Activated naive CD8-positive, alpha-beta T cell (primary cell): ENCODE measurements at regions not wholly inside any gene's neighbourhood (a gene's known extent, or its start where the extent isn't known, plus 50 kb on each side); places are given as distances from the start of the nearest gene placed in this dataset.

ENCODE experiments used
- H3K27ac Mint-ChIP-seq: one replicate; pipeline ENCODE4 v1.8.0; 2021; ENCODE audit warnings: mixed read lengths
- H3K27me3 Mint-ChIP-seq: one replicate; pipeline ENCODE4 v1.8.0; 2021; ENCODE audit warnings: mixed read lengths
- H3K36me3 Mint-ChIP-seq: one replicate; pipeline ENCODE4 v1.8.0; 2021; ENCODE audit warnings: mixed read lengths
- H3K4me1 Mint-ChIP-seq: one replicate; pipeline ENCODE4 v1.8.0; 2021; ENCODE audit warnings: low read depth, mixed read lengths
- H3K4me3 Mint-ChIP-seq: one replicate; pipeline ENCODE4 v1.8.0; 2021; ENCODE audit warnings: mild to moderate bottlenecking, mixed read lengths
- H3K9me3 Mint-ChIP-seq: one replicate; pipeline ENCODE4 v1.8.0; 2021; ENCODE audit warnings: low read depth, mixed read lengths

DNA sequence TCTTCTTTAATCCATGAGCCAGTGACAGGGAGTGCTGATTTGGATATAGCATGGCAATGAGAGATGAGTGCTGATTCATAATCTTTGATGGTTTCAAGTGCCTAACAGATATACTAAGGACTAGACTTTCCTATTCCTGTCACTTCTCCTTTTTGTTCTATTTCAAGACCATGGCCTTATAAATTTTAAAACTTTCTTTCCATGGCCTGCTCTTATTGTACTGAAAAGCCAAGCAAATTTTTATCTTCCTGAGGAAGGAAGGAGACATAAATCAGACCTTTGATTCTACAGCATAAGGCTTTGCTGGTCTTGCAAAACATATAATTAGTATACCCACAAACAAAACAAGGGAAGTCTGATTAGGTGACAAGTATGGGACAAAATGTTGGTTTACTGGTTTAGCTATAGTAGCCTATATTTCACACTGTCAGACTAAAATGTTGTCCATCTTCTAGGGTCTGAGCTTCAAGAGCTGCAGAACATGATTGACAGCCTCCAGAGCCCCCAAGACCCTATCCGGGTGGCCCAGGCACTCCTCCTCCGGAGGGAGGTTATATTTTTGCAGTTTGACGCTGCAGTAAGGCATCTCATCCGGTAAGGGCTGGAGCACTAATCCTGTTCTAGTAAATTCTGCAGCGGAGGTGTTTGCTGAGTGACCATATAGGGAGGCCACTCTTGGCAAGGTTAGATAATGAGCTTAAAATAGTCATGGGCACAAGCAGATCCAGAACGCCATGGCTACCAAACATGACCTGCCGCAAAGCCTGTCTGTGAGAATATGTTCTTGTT is 82.3 kb downstream of the CD164 start:
- no peaks in the 10 kb centered on the region for H3K9me3 Mint-ChIP-seq
- no peak overlapping the region for H3K4me3 Mint-ChIP-seq
- H3K27me3 Mint-ChIP-seq: no peaks in the 10 kb centered on the region
- no peak overlapping the region for H3K27ac Mint-ChIP-seq
- no peaks in the 10 kb centered on the region for H3K36me3 Mint-ChIP-seq
- H3K4me1 Mint-ChIP-seq: peaks cover 8% of the 10 kb centered on the region

DNA sequence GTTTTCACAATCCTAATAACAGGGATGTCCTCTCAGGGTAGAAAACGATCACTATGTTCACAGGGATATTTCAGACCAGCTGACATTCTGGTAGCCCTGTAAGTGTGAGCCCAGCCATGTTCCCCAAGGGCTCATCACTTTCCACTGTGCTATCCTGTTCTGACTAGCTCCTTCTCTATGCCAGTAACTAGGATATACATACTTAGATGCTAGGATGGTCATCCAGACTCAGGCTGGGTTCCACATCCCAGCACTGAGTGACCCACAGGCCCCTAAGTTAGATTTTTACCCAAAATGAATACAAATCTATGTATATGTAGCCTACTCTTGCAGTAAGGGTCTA is 83.0 kb downstream of the CD164 start:
- Mint-ChIP-seq H3K4me3 (no peak overlapping the region), H3K36me3 (no peaks in the 10 kb centered on the region), H3K27ac (no peak overlapping the region), H3K9me3 (no peaks in the 10 kb centered on the region), H3K27me3 (no peaks in the 10 kb centered on the region), H3K4me1 (peaks cover 3% of the 10 kb centered on the region)

DNA sequence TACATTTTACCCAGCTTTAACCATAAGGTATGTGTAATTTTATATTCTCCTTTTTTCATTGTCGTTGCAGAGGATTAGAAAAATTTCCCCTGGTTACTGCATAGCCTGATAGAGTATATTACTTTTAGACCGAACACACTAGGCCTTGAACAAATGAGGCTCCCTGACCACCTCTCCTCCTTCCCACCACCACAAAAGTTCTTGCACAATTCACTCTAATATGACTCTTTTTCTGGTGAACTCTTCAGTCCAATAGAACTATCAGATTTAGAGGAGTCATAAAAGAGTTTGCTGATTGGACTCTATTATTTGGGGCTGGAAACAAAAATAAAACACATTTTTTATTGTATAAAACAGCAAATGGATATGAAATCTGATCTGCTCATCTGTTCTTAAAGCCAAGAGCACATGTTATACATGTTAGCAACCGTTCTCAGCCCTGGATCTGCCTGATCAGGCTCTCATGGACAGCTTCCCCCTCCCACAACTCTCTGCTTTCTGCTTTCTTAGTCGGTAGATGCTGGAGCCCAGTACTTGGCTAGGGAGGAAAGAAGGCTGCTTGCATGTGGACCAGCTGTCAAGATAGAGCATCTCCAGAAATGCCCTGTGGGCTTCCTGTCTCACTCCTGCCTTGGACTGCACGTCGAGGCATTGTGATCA is 83.5 kb downstream of the CD164 start:
- H3K36me3 Mint-ChIP-seq: no peaks in the 10 kb centered on the region
- no peaks in the 10 kb centered on the region for H3K27me3 Mint-ChIP-seq
- no peaks in the 10 kb centered on the region for H3K4me1 Mint-ChIP-seq
- no peak overlapping the region for H3K27ac Mint-ChIP-seq
- no peak overlapping the region for H3K4me3 Mint-ChIP-seq
- H3K9me3 Mint-ChIP-seq: no peaks in the 10 kb centered on the region

DNA sequence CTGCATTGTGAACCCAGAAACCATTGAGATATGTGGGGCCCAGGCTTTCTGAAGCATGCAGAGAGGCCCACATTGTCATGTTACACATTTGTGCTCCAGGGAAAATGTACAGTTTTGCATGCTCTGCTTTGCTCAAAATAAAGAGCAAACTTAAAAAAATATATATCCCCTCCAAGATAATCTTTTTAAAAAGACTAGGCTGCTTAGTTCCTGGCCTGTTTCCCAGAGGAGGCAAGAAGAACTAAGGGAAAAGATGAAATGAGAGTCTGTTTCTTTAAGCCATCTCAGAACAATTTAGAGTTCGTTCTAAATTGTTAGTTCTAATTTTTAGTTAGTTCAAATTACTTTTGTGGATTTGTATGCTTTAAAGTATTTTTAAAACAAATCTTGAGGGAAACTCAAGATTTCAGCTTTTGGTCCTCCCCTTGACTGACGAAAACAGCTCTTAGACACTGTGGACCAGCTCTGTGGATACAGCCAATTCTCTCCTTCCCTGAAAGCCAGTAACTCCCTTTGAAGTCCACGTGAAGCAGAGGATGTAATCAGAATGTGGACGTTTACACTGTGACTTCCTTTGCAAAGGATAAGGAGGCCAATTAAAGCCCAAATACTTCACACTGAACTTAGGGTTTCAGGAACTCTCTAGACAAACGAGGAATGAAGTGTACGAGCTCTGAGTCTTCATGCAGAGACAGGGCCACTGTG is 84.7 kb downstream of the CD164 start:
- Mint-ChIP-seq H3K27ac (no peak overlapping the region), H3K27me3 (no peaks in the 10 kb centered on the region), H3K4me3 (no peak overlapping the region), H3K4me1 (no peaks in the 10 kb centered on the region), H3K9me3 (no peaks in the 10 kb centered on the region), H3K36me3 (no peaks in the 10 kb centered on the region)

DNA sequence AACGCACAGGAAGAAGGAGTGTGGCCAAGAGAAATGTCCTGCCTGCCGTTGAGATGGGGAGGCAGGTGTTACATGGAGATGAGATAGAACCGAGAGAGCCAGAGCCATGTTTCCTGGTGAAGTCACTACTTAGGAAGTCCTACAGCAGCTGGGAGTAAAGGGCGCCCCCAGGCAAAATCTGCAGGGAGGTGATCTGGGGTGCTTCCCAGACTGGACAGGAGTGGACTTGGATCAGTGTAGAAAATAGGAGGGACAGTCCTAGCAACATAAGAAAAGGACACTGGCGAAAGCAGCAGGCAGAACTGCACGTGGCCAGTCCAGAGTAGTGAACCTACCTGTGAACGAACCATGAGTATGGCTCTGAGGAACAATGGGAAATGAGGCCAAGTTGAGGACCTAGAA is 85.3 kb downstream of the CD164 start:
- Mint-ChIP-seq H3K36me3 (no peaks in the 10 kb centered on the region), H3K9me3 (no peaks in the 10 kb centered on the region), H3K4me1 (no peaks in the 10 kb centered on the region), H3K4me3 (no peak overlapping the region), H3K27ac (no peak overlapping the region), H3K27me3 (no peaks in the 10 kb centered on the region)

DNA sequence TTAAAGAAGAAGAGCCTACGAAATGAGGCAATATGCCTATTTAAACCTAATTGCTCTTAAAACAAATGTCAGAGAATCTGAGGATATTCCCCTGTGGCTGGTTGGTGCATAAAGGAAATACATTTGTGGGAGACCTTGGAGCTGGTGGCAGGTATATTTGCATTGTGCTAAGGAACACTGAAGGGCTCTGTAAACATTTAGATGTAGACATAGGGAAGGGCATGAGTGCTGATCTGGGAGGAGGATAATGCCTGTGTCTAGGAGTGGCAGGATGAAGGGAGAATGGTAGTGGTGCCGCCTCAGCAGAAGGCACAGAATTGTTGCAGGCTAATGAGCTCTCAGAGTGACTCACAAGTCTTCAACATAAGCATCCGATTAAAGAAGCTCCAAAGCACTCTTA is 85.8 kb downstream of the CD164 start:
- peaks cover 3% of the 10 kb centered on the region for H3K27me3 Mint-ChIP-seq
- no peaks in the 10 kb centered on the region for H3K9me3 Mint-ChIP-seq
- no peaks in the 10 kb centered on the region for H3K4me1 Mint-ChIP-seq
- no peak overlapping the region for H3K27ac Mint-ChIP-seq
- H3K36me3 Mint-ChIP-seq: no peaks in the 10 kb centered on the region
- H3K4me3 Mint-ChIP-seq: no peak overlapping the region

DNA sequence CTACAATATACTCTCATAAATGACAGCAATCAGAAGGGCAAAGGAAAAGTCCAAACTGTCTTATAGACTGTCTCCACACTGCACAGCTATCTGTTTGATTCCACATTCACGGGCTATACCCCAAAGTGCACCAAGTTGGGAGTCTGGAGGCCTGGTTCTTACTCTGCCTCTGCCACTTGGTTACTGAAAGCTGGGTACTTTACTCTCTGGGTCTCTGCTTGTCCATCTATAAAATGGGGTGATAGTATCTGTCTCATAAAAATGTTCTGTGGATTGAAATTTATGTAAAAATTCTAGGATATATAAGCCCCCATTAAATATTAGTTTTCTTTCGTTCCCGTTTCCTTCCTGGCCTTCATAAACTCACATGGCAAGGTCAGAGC is 86.5 kb downstream of the CD164 start:
- Mint-ChIP-seq H3K36me3 (no peaks in the 10 kb centered on the region), H3K4me3 (no peak overlapping the region), H3K27ac (no peak overlapping the region), H3K4me1 (no peaks in the 10 kb centered on the region), H3K27me3 (peaks cover 5% of the 10 kb centered on the region), H3K9me3 (no peaks in the 10 kb centered on the region)

DNA sequence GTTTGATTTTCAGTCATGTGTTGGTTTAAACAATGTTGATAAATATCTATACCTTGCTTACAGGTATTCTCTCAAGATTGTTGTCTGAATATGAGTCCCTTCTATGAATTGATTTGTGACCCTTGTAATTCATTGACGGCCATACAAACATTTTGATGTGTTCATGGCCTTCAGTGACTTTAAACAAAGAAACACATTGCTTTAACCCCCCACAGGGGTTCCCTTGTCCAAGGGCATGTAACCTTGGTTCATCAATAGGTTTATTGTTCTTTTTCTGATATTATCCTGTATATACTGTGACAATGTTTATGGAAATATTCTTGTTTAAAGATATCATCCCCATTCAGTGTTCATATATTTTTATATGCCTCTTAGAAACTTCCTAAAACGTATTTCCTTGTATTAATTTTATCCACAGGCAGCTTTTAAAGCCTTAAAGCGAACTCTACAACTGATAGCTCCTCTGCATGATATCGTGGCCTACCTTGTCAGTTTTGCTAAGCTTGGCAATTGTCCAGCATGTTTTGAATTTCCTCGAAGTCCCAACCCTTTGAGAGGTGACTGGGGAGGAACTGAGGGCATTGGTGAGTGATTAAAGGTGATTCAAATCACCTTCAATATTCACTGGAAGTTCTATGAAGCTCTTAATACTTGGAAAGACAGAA is 87.0 kb downstream of the CD164 start:
- no peaks in the 10 kb centered on the region for H3K9me3 Mint-ChIP-seq
- peaks cover 5% of the 10 kb centered on the region for H3K27me3 Mint-ChIP-seq
- H3K4me3 Mint-ChIP-seq: no peak overlapping the region
- no peak overlapping the region for H3K27ac Mint-ChIP-seq
- H3K36me3 Mint-ChIP-seq: no peaks in the 10 kb centered on the region
- H3K4me1 Mint-ChIP-seq: no peaks in the 10 kb centered on the region

DNA sequence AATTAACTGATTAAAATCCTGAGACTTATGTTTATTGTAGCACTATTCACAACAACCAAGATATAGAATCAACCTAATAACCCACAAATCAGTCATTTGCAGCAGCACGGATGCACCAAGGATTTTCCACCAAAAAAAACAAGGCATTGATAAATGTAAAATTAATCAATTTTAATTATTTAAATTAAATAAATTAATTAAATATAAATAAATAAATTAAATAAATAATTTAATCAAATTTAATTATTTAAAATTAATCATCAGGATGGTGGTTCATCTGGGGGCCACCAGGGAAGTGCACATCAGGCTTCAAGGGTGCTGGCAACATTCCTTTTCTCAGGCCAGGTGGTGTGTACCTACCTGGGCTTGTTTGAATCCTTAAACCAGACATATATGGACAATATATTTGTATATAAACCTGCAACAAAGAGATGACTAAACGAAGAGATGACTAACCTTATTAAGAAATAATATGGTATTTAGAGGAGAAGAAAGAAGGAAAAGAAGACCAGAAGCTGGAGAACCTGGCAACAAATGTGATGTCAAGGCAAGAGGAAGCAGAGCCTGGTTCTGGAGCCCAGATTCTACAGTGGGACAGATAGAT is 89.2 kb downstream of the CD164 start:
- Mint-ChIP-seq H3K27me3 (peaks cover 5% of the 10 kb centered on the region), H3K36me3 (no peaks in the 10 kb centered on the region), H3K4me3 (no peak overlapping the region), H3K27ac (no peak overlapping the region), H3K4me1 (no peaks in the 10 kb centered on the region), H3K9me3 (no peaks in the 10 kb centered on the region)

DNA sequence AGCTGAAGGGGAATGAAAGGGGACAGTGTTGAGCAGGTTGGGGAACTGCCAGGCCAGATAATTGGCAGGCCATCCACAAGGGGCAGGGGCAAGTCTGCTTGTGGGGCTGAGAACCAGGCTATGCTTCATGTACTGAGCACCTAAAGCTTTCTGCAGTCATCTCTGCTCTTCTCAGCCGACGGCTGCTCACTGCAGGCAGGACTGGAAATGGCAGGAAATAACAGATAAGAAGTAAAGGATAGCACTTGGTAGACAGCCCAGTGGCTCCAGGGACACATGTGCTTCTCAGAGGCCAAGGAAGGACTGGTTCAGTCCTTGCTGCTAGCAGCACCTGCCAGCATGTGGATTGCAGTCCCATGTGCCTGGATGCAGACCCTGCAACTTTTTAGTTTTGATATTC is 89.8 kb downstream of the CD164 start:
- Mint-ChIP-seq H3K27me3 (peaks cover 5% of the 10 kb centered on the region), H3K4me3 (no peak overlapping the region), H3K27ac (no peak overlapping the region), H3K9me3 (no peaks in the 10 kb centered on the region), H3K36me3 (no peaks in the 10 kb centered on the region), H3K4me1 (no peaks in the 10 kb centered on the region)

DNA sequence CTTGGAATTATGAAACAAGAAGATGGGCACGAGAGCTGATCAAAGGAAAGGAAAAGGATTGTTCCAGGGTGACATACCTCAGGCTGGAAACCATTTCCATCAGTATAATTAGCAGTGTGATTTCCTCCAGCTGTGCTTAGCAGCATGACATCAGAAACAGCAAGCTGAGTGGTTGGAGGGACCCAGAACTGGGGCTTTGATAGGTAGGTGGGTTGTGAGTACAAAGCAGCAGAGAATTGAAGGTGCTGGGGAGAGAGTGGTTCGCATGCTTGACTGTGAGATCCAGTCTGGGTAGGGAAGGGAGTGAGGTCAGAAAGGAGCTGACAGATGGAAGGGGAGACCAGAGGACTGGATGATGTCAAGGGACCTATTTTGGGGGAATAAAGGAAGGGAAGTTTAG is 90.4 kb downstream of the CD164 start:
- Mint-ChIP-seq H3K4me3 (no peak overlapping the region), H3K9me3 (no peaks in the 10 kb centered on the region), H3K36me3 (no peaks in the 10 kb centered on the region), H3K4me1 (no peaks in the 10 kb centered on the region), H3K27me3 (peaks cover 5% of the 10 kb centered on the region), H3K27ac (no peak overlapping the region)

DNA sequence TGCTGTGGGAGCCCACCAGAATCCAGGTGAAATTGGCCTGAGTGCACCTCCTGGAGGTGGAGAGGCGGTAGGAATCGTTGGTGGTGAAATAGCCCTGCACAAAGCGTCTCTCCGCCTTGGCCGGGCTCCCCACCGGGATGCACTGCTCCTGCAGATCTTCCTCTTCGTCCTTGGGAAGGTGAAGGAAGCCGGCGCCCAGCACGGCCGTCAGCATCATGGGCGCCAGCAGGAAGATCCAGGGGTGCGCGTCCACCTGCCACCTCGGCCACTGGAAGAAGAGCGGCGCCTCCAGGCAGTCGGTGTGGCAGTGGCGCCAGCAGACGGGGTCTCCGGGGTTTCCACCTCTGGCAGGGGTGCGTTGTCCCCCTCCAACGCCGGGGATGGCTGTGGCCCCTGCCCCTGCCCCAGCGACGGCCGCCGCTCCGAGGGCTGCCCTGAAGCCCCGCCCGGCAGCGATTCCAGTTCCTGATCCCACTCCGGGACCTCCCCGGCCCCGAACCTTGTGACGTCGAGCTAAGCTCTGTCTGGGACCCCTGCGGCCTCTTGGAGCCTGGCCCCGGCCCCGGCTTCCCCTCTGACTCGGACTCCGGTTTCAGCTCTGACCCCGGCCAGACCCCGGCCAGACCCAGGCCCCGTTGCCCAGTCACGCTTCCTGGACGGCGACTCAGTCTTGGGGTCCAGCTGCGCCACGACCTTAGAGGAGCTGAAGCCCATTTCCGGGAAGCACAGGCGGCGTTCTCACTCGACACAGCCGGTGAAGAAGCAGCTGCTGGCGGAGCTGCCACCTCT is 91.9 kb downstream of the CD164 start:
- no peak overlapping the region for H3K4me3 Mint-ChIP-seq
- no peaks in the 10 kb centered on the region for H3K36me3 Mint-ChIP-seq
- peaks cover 5% of the 10 kb centered on the region for H3K27me3 Mint-ChIP-seq
- no peaks in the 10 kb centered on the region for H3K4me1 Mint-ChIP-seq
- H3K27ac Mint-ChIP-seq: no peak overlapping the region
- H3K9me3 Mint-ChIP-seq: no peaks in the 10 kb centered on the region

DNA sequence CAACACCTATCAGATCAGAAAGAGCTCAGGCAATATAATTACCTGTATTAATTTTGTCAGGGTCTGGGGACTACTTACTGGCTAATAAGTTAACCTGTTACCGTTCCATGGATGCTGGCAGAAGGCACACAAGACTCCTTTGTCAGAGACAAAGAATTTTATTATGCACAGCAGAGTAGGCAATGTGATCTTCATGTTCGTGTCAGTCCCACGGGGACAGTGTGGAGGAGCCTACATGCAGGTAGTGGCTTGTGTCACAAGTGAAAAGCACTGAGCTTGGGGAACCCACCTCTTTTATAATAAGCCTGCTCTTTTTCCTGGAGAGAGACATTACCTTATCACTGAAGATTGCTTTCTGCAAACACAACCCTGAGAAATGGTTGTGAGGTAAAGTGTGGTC is 96.9 kb downstream of the CD164 start:
- Mint-ChIP-seq H3K4me3 (no peak overlapping the region), H3K9me3 (no peaks in the 10 kb centered on the region), H3K27me3 (no peaks in the 10 kb centered on the region), H3K27ac (no peak overlapping the region), H3K36me3 (no peaks in the 10 kb centered on the region), H3K4me1 (no peaks in the 10 kb centered on the region)

DNA sequence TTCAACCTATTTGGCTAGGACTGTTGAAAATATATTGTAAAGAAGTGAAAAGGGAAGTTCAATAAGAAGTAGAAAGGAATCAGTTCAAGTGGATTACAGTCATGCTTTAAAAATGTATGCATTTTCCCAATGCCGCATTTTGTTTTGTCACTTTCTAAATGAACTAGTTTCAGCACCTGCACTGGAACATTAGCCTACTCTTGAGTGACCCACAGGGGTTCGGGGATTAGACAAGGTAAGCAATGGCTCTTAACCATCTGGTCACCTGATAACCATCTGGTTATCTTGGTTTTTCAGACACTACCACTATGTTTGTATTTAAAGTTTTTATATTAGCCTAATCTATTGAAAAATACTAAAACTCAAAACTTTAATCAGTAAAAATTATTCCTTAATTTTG is 97.6 kb downstream of the CD164 start:
- Mint-ChIP-seq H3K9me3 (no peaks in the 10 kb centered on the region), H3K36me3 (no peaks in the 10 kb centered on the region), H3K4me1 (no peaks in the 10 kb centered on the region), H3K4me3 (no peak overlapping the region), H3K27me3 (no peaks in the 10 kb centered on the region), H3K27ac (no peak overlapping the region)
